ENCODE measurements at regions not wholly inside any gene's neighbourhood (a gene's known extent, or its start where the extent isn't known, plus 50 kb on each side); places are given as distances from the start of the nearest gene placed in this dataset.
"Not testable (repeated sequence)": the region's sequence is repeated elsewhere in the genome, so short reads cannot be mapped to it uniquely, and the experiment has no call there.

GRCh38 chr6:132045877-132046276 is 94.7 kb upstream of the CCN2 start:
- no peak for DNase-seq (ENCODE audit: low spot score)

DNA sequence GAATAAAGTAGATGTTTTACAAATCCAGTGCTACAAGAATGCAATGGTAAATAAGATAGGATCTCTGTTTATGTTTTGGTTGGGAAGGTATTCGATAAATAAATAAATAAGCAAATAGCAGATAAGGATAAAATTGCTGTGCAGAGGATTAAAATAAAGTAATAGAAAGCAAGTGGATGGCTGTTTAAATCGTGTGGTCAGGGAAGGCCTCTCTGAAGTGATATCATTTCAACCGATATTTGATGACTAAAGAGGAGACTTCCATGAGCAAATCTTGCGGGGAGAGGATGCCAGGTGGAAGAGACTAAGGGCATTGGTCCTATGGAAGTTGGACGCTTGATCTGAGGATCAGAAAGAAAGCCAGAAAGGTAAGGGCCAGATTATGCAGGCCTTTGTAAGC is 92.0 kb upstream of the CCN2 start:
- DNase-seq (ENCODE audit: low spot score): no peak

- DNase-seq (ENCODE audit: low spot score): no peak
Measured at GRCh38 chr6:132041706-132042105, 90.5 kb upstream of the CCN2 start.

GRCh38 chr6:132028029-132028428 is 76.9 kb upstream of the CCN2 start:
- no peak for DNase-seq (ENCODE audit: low spot score)

DNA sequence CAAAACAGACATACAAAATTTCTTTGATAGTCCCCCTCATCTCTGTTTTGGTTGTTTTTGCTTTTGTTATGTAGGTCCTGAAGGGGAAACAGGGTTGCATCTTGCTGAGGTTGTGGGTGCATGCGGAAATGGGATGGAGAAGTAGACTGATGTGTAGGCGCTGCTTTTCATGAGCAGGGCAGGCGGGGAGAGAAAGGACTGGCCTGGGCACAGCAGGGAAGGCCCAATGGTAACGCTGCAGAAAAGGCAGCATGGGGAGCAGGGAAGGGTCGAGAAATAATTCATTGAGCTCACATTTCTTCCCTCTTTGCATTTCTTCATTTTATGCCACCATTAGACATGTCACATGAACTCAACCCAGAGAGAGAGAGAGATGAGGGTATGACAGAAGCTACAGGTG is 74.3 kb upstream of the CCN2 start:
- no peak for DNase-seq (ENCODE audit: low spot score)

GRCh38 chr6:132023490-132023889 is 72.3 kb upstream of the CCN2 start:
- DNase-seq (ENCODE audit: low spot score): no peak

DNA sequence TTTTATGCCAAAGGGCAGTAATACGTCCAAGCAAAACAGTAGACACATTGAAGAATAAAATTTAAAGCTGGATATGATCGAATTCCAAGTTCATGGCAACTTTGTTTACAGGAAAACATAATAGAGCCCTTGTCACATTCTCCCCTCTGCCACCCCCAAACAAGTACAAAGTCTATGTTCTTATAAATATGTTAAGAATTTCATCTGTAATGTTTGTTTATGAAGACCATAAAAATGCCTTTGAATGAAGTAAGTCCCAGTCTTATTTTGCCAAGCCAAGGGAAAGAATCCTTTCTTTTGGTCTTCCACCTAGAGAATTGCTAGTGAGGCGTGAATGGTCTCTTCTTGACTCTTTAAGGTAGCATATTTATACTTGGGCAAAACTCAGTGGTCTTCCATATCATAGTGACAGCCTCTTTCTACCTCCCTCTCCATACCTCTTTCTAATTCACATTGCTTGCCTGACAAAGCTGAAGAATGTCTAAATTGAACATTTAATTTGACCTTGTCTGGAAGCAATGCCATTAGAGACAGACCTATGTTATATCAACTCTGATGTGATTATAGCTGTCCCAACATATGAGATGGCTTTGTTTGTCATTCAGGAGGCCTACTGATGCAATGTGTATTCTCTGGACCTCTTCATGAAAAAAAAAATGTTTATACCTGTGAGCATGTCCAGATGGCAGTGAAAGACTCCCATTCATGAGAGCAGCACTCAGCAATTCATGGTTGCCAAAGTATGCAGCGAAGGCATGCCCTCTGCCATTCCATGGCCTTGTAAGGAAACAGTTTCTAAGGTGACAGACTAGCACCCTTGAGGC is 70.6 kb upstream of the CCN2 start:
- no peak for DNase-seq (ENCODE audit: low spot score)

GRCh38 chr6:132020918-132021317 is 69.7 kb upstream of the CCN2 start:
- not testable (repeated sequence) for DNase-seq (ENCODE audit: low spot score)

GRCh38 chr6:132020138-132020581 is 69.0 kb upstream of the CCN2 start:
- no peak for DNase-seq (ENCODE audit: low spot score)

GRCh38 chr6:132019586-132019985 is 68.4 kb upstream of the CCN2 start:
- DNase-seq (ENCODE audit: low spot score): no peak

GRCh38 chr6:132017942-132018341 is 66.8 kb upstream of the CCN2 start:
- DNase-seq (ENCODE audit: low spot score): no peak

GRCh38 chr6:132016396-132016795 is 65.2 kb upstream of the CCN2 start:
- DNase-seq (ENCODE audit: low spot score): no peak

DNA sequence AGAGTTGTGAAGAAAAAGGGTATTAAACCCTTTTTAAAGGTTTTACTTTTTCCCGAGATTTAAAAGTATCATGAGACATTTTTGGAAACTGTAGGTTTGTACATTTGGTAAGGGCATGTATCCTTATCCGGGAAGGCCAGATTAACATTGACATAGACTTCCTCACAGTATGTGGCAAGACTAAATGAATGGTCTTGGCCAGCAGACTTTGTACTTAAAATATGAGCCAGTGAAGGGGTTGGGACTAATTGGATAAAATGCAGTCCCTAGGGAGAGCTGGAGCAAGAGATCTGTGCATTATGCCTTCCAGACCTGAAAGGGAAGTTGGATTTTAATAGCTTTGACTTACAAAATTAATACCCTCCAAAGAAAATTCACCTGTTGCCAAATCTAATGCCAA is 60.4 kb upstream of the CCN2 start:
- DNase-seq (ENCODE audit: low spot score): no peak

- DNase-seq (ENCODE audit: low spot score): no peak
Measured at GRCh38 chr6:132009175-132009574, 58.0 kb upstream of the CCN2 start.

- DNase-seq (ENCODE audit: low spot score): no peak
Measured at GRCh38 chr6:132007474-132008190, 56.5 kb upstream of the CCN2 start.

DNA sequence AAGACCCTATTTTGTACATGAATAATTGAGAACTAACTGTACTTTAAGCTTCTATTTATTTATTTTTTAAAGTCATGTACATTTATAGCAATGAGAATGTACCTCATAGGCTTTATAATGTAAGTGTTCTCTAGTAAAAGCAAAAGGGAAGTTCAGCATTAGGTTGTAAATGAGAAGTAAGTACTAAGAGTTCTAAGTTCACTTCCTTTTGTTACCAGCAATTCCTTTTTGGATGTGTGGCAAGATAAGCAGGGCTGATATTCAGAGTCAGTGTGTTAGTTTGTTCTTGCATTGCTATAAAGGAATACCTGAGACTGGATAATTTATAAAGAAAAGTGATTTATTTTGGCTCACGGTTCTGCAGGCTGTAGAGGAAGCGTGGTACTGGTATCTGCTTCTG is 54.0 kb upstream of the CCN2 start:
- no peak for DNase-seq (ENCODE audit: low spot score)

DNA sequence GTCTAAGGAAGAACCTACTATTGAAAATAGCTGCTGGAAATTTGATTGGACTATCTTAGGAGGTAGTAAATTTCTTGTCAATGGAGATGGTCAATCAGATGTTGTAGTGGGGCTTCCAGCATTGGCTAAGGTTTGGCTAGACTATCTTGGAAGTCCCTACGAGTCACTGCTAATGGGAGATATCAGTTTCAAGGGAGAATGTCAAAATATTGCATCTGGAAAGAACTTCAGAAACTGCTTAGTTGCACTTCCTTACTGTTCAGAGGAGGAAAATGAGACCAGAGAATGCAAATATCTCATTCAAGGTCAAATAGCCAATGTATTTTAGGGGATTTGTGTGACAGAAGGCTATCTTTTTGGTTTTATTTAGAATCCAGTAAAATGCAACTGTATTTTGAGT is 53.5 kb upstream of the CCN2 start:
- DNase-seq (ENCODE audit: low spot score): no peak

GRCh38 chr6:132003516-132004178 is 52.5 kb upstream of the CCN2 start:
- DNase-seq (ENCODE audit: low spot score): no peak

Measured in HuH-7.5 (cell line).